SK-N-SH treated with all-trans-retinoic acid at 6 μM for 48 hours (cell line): ENCODE measurements at regions not wholly inside any gene's neighbourhood (a gene's known extent, or its start where the extent isn't known, plus 50 kb on each side); places are given as distances from the start of the nearest gene placed in this dataset.

ENCODE experiments used
- ATAC-seq: fragments of 200-7000 bp; cut with Tn5 transposase; 3 replicates; pipeline ENCODE4 v1.9.1; 2020; ENCODE audit warnings: mild to moderate bottlenecking, moderate library complexity
- ARNTL ChIP-seq: fragments of 450-650 bp; formaldehyde crosslinking; IDR thresholded peaks from 2 replicates; pipeline ENCODE4 v1.5.0; 2020; ENCODE audit warnings: low read depth, mild to moderate bottlenecking, moderate library complexity, borderline replicate concordance
- BACH2 ChIP-seq: fragments of 250-450 bp; sonication (Bioruptor Pico); IDR thresholded peaks from 2 replicates; pipeline ENCODE4 v1.9.0; 2021; ENCODE audit warnings: mild to moderate bottlenecking, borderline replicate concordance
- CSDC2 ChIP-seq: fragments of 250-450 bp; sonication (Bioruptor Pico); IDR thresholded peaks from 2 replicates; pipeline ENCODE4 v1.5.0; 2020; ENCODE audit warnings: mild to moderate bottlenecking, moderate library complexity
- ESRRG ChIP-seq: fragments of 250-450 bp; sonication (Bioruptor Pico); IDR thresholded peaks from 2 replicates; pipeline ENCODE4 v1.6.1; 2021; ENCODE audit warnings: mild to moderate bottlenecking
- ISL1 ChIP-seq: fragments of 250-450 bp; sonication (Bioruptor Pico); IDR thresholded peaks from 2 replicates; pipeline ENCODE4 v2.1.2; 2022; ENCODE audit warnings: mild to moderate bottlenecking, moderate library complexity
- OSR1 ChIP-seq: fragments of 250-450 bp; sonication (Bioruptor Pico); IDR thresholded peaks from 2 replicates; pipeline ENCODE4 v1.8.0; 2022; ENCODE audit warnings: moderate library complexity, mild to moderate bottlenecking, inconsistent platforms
- PATZ1 ChIP-seq: fragments of 250-450 bp; sonication (Bioruptor Pico); IDR thresholded peaks from 2 replicates; pipeline ENCODE4 v1.8.0; 2020; ENCODE audit warnings: mild to moderate bottlenecking, moderate library complexity, borderline replicate concordance
- POU6F1 ChIP-seq: fragments of 250-450 bp; sonication (Bioruptor Pico); IDR thresholded peaks from 2 replicates; pipeline ENCODE4 v1.8.0; 2021; ENCODE audit warnings: low read depth, mild to moderate bottlenecking, moderate library complexity, borderline replicate concordance
- PPARA ChIP-seq: fragments of 250-450 bp; sonication (Bioruptor Pico); IDR thresholded peaks from 2 replicates; pipeline ENCODE4 v1.5.0; 2020; ENCODE audit warnings: mild to moderate bottlenecking, borderline replicate concordance
- SNAI2 ChIP-seq: fragments of 250-450 bp; sonication (Bioruptor Pico); IDR thresholded peaks from 2 replicates; pipeline ENCODE4 v1.5.0; 2020; ENCODE audit warnings: mild to moderate bottlenecking, moderate library complexity
- TCF4 ChIP-seq: fragments of 250-450 bp; sonication (Bioruptor Pico); IDR thresholded peaks from 2 replicates; pipeline ENCODE4 v1.8.0; 2021; ENCODE audit warnings: mild to moderate bottlenecking, moderate library complexity, borderline replicate concordance
- TOX ChIP-seq: fragments of 250-450 bp; sonication (Bioruptor Pico); IDR thresholded peaks from 2 replicates; pipeline ENCODE4 v1.8.0; 2021; ENCODE audit warnings: mild to moderate bottlenecking, moderate library complexity, borderline replicate concordance
- ZNF565 ChIP-seq: fragments of 450-650 bp; formaldehyde crosslinking; conservative IDR thresholded peaks from 2 replicates; pipeline ENCODE4 v1.5.0; 2020; ENCODE audit warnings: low read depth, mild to moderate bottlenecking, moderate library complexity
- ZNF70 ChIP-seq: fragments of 450-650 bp; formaldehyde crosslinking; IDR thresholded peaks from 2 replicates; pipeline ENCODE4 v1.5.0; 2020; ENCODE audit warnings: mild to moderate bottlenecking, moderate library complexity
- TF ChIP-seq, protein P1 (sequence below): fragments of 250-450 bp; sonication (Bioruptor Pico); IDR thresholded peaks from 2 replicates; pipeline ENCODE4 v1.5.1; 2021; ENCODE audit warnings: mild to moderate bottlenecking, moderate library complexity
- TF ChIP-seq, protein P2 (sequence below): fragments of 250-450 bp; sonication (Bioruptor Pico); IDR thresholded peaks from 2 replicates; pipeline ENCODE4 v1.5.0; 2020; ENCODE audit warnings: mild to moderate bottlenecking, moderate library complexity
- TF ChIP-seq, protein P3 (sequence below): fragments of 250-450 bp; sonication (Bioruptor Pico); IDR thresholded peaks from 2 replicates; pipeline ENCODE4 v1.5.1; 2020; ENCODE audit warnings: low read depth, mild to moderate bottlenecking, moderate library complexity

DNA sequence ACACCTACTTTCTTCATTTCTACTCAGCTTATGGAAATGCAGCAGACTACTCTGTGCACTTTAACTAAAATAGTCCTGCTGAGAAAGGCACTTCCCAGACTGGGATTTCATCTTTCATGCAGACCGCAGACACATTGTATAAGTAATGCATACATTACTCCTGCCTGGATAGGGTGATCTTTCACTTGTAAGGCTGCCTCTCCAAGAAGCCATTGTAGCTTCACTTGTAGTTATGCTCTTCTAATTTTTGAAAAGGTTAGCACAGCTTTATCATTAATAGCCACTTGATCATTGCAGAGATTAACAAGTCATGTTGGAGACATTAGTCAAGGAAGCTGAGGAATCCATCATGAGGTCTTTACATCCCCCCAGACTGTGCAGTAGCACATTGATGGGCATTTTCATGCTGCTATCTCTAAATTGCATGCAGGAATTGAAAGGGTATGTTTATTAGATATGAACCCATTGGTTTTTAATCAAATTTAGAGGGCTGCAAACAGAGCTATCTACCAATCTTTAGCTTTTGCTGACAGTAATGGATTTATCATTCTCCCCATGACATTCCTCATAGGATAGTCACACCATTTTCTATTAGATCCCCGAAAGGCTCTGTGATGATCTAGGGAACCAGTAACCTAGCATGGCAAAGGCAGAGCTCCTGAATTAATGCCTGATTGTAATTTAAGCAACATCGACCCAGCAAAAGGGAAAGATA, 1074.7 kb upstream of the NXPH2 start:
- TF ChIP-seq ISL1 (peak; percentile 86), BACH2 (CRISPR knock-in tag) (no peak)
- TF ChIP-seq, all 23 proteins: peak for 1
- ATAC-seq, result no peak

- ATAC-seq, result no peak
- no peak for TF ChIP-seq ISL1
- no peak for TF ChIP-seq BACH2 (CRISPR knock-in tag)
- TF ChIP-seq TOX, result no peak
- TF ChIP-seq, protein P1, sequence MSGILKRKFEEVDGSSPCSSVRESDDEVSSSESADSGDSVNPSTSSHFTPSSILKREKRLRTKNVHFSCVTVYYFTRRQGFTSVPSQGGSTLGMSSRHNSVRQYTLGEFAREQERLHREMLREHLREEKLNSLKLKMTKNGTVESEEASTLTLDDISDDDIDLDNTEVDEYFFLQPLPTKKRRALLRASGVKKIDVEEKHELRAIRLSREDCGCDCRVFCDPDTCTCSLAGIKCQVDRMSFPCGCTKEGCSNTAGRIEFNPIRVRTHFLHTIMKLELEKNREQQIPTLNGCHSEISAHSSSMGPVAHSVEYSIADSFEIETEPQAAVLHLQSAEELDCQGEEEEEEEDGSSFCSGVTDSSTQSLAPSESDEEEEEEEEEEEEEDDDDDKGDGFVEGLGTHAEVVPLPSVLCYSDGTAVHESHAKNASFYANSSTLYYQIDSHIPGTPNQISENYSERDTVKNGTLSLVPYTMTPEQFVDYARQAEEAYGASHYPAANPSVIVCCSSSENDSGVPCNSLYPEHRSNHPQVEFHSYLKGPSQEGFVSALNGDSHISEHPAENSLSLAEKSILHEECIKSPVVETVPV (CRISPR knock-in tag), result no peak
- TF ChIP-seq PATZ1, result no peak
- TF ChIP-seq ARNTL (CRISPR knock-in tag), result no peak
- TF ChIP-seq, protein P2, sequence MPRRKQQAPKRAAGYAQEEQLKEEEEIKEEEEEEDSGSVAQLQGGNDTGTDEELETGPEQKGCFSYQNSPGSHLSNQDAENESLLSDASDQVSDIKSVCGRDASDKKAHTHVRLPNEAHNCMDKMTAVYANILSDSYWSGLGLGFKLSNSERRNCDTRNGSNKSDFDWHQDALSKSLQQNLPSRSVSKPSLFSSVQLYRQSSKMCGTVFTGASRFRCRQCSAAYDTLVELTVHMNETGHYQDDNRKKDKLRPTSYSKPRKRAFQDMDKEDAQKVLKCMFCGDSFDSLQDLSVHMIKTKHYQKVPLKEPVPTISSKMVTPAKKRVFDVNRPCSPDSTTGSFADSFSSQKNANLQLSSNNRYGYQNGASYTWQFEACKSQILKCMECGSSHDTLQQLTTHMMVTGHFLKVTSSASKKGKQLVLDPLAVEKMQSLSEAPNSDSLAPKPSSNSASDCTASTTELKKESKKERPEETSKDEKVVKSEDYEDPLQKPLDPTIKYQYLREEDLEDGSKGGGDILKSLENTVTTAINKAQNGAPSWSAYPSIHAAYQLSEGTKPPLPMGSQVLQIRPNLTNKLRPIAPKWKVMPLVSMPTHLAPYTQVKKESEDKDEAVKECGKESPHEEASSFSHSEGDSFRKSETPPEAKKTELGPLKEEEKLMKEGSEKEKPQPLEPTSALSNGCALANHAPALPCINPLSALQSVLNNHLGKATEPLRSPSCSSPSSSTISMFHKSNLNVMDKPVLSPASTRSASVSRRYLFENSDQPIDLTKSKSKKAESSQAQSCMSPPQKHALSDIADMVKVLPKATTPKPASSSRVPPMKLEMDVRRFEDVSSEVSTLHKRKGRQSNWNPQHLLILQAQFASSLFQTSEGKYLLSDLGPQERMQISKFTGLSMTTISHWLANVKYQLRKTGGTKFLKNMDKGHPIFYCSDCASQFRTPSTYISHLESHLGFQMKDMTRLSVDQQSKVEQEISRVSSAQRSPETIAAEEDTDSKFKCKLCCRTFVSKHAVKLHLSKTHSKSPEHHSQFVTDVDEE, result no peak
- no peak for TF ChIP-seq ZNF70 (CRISPR knock-in tag)
- TF ChIP-seq TCF4, result no peak
- TF ChIP-seq ESRRG (CRISPR knock-in tag), result no peak
- TF ChIP-seq, all 23 proteins: peak for 0
Measured at GRCh38 chr2:139850254-139850890, 1070.2 kb upstream of the NXPH2 start.

GRCh38 chr2:139836769-139837168, 1056.6 kb upstream of the NXPH2 start:
- TF ChIP-seq OSR1 (CRISPR knock-in tag), result no peak
- peak; percentile 69 for TF ChIP-seq TCF4
- TF ChIP-seq, protein P2, result 0 out of 2 replicates have a peak, but pooled peaks have one; percentile 45
- peak; percentile 98 for TF ChIP-seq ISL1
- TF ChIP-seq, protein P3, sequence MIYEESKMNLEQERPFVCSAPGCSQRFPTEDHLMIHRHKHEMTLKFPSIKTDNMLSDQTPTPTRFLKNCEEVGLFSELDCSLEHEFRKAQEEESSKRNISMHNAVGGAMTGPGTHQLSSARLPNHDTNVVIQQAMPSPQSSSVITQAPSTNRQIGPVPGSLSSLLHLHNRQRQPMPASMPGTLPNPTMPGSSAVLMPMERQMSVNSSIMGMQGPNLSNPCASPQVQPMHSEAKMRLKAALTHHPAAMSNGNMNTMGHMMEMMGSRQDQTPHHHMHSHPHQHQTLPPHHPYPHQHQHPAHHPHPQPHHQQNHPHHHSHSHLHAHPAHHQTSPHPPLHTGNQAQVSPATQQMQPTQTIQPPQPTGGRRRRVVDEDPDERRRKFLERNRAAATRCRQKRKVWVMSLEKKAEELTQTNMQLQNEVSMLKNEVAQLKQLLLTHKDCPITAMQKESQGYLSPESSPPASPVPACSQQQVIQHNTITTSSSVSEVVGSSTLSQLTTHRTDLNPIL, result 0 out of 2 replicates have a peak, but pooled peaks have one; percentile 31
- TF ChIP-seq ESRRG (CRISPR knock-in tag), result no peak
- peak; percentile 59; the same call in 1 of the 2 replicates for TF ChIP-seq PATZ1

DNA sequence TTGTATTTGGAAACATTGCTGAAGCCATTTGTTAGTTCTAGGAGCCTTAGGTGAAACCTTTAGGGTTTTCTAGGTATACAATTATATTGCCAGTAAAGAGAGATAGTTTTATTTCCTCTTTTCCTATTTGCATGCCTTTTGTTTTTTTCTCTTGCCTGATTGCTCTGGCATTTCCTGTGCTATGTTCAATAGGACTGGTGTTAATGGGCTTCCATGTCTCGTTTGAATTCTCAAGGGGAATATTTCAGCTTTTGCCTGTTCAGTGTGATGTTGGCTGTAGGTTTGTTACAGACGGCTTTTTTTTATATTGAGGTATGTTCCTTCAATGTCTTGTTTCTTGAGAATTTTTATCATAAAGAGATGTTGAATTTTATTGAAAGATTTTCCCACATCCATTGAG, 1054.9 kb upstream of the NXPH2 start:
- TF ChIP-seq, protein P1 (CRISPR knock-in tag), result no peak
- TF ChIP-seq PPARA (CRISPR knock-in tag) (no peak), TOX (no peak), SNAI2 (CRISPR knock-in tag) (no peak), ZNF565 (CRISPR knock-in tag) (no peak), CSDC2 (CRISPR knock-in tag) (no peak), OSR1 (CRISPR knock-in tag) (no peak), POU6F1 (CRISPR knock-in tag) (no peak)
- TF ChIP-seq, all 23 proteins: peak for 0
- no peak for ATAC-seq

More at GRCh38 chr2:139836769-139837168, 1056.6 kb upstream of the NXPH2 start:
- ATAC-seq, result no peak
